ENCODE measurements at regions not wholly inside any gene's neighbourhood (a gene's known extent, or its start where the extent isn't known, plus 50 kb on each side); places are given as distances from the start of the nearest gene placed in this dataset.

- no peak for TF ChIP-seq CTCF (IDR thresholded peaks at IDR 0.05)
- TF ChIP-seq POLR2A (IDR thresholded peaks at IDR 0.05), result no peak
Measured at GRCh38 chr15:92553317-92553716, 102.3 kb downstream of the FAM174B start.
